ENCODE measurements at regions not wholly inside any gene's neighbourhood (a gene's known extent, or its start where the extent isn't known, plus 50 kb on each side); places are given as distances from the start of the nearest gene placed in this dataset.

DNA sequence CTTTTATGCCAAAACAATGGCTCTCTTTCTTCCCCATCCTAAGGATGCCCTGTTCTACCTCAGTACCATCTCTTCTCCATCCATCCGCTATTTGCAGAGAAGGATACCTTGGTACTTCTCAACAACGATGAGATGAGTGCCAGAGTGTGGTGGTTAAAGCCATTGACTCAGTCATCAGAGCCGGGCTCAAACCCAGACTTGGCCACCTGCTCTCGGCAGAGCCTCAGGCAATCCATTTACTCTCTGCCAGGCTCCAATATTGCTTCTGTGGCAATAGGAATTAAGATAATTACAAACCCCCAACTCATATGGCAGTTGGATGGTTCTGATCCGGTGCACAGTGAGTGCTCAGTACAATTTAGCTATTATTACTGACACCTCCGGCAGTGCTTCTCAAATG is 121.3 kb downstream of the PRLHR start:
- WGBS (ENCODE audit: insufficient coverage, low coverage, missing lambda C conversion rate): 53% methylated on average over 6 of the region's 6 CpGs
- H3K36me3 ChIP-seq (ENCODE audit: control insufficient read depth, insufficient read depth, low read length): no peaks in the 10 kb centered on the region
- H4K20me1 ChIP-seq (replicated peaks; ENCODE audit: control insufficient read depth, insufficient read depth, low read length): no peaks in the 10 kb centered on the region
- TF ChIP-seq, protein P1, sequence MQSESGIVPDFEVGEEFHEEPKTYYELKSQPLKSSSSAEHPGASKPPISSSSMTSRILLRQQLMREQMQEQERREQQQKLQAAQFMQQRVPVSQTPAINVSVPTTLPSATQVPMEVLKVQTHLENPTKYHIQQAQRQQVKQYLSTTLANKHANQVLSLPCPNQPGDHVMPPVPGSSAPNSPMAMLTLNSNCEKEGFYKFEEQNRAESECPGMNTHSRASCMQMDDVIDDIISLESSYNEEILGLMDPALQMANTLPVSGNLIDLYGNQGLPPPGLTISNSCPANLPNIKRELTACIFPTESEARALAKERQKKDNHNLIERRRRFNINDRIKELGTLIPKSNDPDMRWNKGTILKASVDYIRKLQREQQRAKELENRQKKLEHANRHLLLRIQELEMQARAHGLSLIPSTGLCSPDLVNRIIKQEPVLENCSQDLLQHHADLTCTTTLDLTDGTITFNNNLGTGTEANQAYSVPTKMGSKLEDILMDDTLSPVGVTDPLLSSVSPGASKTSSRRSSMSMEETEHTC (IDR thresholded peaks at IDR 0.05): no peak
- TF ChIP-seq, protein P2, sequence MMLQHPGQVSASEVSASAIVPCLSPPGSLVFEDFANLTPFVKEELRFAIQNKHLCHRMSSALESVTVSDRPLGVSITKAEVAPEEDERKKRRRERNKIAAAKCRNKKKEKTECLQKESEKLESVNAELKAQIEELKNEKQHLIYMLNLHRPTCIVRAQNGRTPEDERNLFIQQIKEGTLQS (IDR thresholded peaks at IDR 0.05): no peak
- TF ChIP-seq, protein P2 (CRISPR knock-in tag; conservative IDR thresholded peaks at IDR 0.05): no peak
- TF ChIP-seq, protein P3, sequence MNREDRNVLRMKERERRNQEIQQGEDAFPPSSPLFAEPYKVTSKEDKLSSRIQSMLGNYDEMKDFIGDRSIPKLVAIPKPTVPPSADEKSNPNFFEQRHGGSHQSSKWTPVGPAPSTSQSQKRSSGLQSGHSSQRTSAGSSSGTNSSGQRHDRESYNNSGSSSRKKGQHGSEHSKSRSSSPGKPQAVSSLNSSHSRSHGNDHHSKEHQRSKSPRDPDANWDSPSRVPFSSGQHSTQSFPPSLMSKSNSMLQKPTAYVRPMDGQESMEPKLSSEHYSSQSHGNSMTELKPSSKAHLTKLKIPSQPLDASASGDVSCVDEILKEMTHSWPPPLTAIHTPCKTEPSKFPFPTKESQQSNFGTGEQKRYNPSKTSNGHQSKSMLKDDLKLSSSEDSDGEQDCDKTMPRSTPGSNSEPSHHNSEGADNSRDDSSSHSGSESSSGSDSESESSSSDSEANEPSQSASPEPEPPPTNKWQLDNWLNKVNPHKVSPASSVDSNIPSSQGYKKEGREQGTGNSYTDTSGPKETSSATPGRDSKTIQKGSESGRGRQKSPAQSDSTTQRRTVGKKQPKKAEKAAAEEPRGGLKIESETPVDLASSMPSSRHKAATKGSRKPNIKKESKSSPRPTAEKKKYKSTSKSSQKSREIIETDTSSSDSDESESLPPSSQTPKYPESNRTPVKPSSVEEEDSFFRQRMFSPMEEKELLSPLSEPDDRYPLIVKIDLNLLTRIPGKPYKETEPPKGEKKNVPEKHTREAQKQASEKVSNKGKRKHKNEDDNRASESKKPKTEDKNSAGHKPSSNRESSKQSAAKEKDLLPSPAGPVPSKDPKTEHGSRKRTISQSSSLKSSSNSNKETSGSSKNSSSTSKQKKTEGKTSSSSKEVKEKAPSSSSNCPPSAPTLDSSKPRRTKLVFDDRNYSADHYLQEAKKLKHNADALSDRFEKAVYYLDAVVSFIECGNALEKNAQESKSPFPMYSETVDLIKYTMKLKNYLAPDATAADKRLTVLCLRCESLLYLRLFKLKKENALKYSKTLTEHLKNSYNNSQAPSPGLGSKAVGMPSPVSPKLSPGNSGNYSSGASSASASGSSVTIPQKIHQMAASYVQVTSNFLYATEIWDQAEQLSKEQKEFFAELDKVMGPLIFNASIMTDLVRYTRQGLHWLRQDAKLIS (CRISPR knock-in tag; IDR thresholded peaks at IDR 0.05): no peak
- TF ChIP-seq SRF (CRISPR knock-in tag; IDR thresholded peaks at IDR 0.05) (no peak), PCBP1 (IDR thresholded peaks at IDR 0.05; ENCODE audit: low read depth, low read length, poor library complexity, severe bottlenecking) (no peak), YBX1 (IDR thresholded peaks at IDR 0.05) (no peak), NRF1 (conservative IDR thresholded peaks at IDR 0.05 in 1 of 2, IDR thresholded peaks at IDR 0.05 in 1 of 2) (no peak), EP300 (IDR thresholded peaks at IDR 0.05; ENCODE audit: low read length) (no peak), GABPA (tag; conservative IDR thresholded peaks at IDR 0.05; ENCODE audit: low read depth) (no peak), ZNF77 (CRISPR knock-in tag; IDR thresholded peaks at IDR 0.05) (no peak), ZC3H11A (IDR thresholded peaks at IDR 0.05; ENCODE audit: low read depth, low read length) (no peak)
- H3K27ac ChIP-seq (ENCODE audit: extremely low read depth, low read depth, low read length): no peak overlapping the region
- no peaks in the 10 kb centered on the region for H3K79me2 ChIP-seq (ENCODE audit: control insufficient read depth, insufficient read depth, low read length)
- H2AFZ ChIP-seq (ENCODE audit: low read depth, low read length): no peak overlapping the region
- intact Hi-C loops (cut with micrococcal nuclease) (no loop called here), in situ Hi-C loops (cut with MboI) (no loop called here)
- H3K4me2 ChIP-seq (ENCODE audit: insufficient read depth, low read length): no peak overlapping the region
- H3K9ac ChIP-seq (ENCODE audit: insufficient read depth in 1 of 2, low read depth in 2 of 2, low read length in 2 of 2): no peak overlapping the region
- no peak overlapping the region for H3K4me3 ChIP-seq
- POLR2A ChIA-PET: no interaction called here
- FAIRE-seq (no peak), DNase-seq (ENCODE audit: extremely low read depth in 1 of 4, low spot score in 3 of 4) (no peak), ATAC-seq (no peak)
- CTCF ChIA-PET (ENCODE audit: low intra/inter-chr PET ratio): no interaction called here
- no TSS peak for BruUV-seq (replicated peaks)
- no peaks in the 10 kb centered on the region; the same call in 1 of the 2 replicates for H3K9me3 ChIP-seq (replicated peaks; ENCODE audit: control insufficient read depth, insufficient read depth, low read depth, low read length)
- no peaks in the 10 kb centered on the region for H3K9me1 ChIP-seq (ENCODE audit: control insufficient read depth, insufficient read depth, low read length)
- H3K4me1 ChIP-seq (replicated peaks in 1 of 2; ENCODE audit: control insufficient read depth in 2 of 2, insufficient read depth in 2 of 2, low read length in 2 of 2): no peaks in the 10 kb centered on the region; a peak in 2 of 5 replicates
- H3K27me3 ChIP-seq (ENCODE audit: control insufficient read depth in 2 of 2, insufficient read depth in 2 of 2, low read length in 2 of 2): peaks cover 0 to 4% of the 10 kb centered on the region in 2 experiments; a peak in 2 of 5 replicates

Measured in K562 (cell line).